ENCODE measurements at regions not wholly inside any gene's neighbourhood (a gene's known extent, or its start where the extent isn't known, plus 50 kb on each side); places are given as distances from the start of the nearest gene placed in this dataset.

DNA sequence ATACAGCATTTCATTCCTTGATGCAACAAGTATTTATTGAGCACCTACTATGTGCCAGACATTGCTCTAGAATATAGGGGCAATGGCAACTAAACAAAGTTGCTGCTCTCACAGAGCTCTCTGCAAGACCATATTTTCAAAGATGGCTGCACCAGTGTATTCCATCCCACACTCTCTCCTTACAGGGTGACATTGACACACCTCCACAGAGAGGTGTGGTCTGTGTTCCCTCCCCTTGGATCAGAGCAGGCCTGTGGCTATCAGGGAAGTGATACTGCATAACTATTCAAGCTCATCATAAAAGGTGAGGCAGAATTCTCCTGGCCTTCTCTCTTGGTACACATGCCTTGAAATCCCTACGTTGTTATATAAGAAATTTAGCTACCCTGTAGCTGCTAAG, 95.3 kb upstream of the SOD3 start:
- ChIA-PET CTCF (no interaction called here), POLR2A (no interaction called here)
- DNase-seq (ENCODE audit: low read depth): no peak
- Histone ChIP-seq H3K27me3 (ENCODE audit: control insufficient read depth, insufficient read depth, low read length) (no peaks in the 10 kb centered on the region; the same call in none of the 2 replicates), H3K4me3 (ENCODE audit: low read depth, low read length) (no peak overlapping the region), H3K36me3 (ENCODE audit: control insufficient read depth, insufficient read depth, low read length) (no peaks in the 10 kb centered on the region)
- TF ChIP-seq, protein P1, sequence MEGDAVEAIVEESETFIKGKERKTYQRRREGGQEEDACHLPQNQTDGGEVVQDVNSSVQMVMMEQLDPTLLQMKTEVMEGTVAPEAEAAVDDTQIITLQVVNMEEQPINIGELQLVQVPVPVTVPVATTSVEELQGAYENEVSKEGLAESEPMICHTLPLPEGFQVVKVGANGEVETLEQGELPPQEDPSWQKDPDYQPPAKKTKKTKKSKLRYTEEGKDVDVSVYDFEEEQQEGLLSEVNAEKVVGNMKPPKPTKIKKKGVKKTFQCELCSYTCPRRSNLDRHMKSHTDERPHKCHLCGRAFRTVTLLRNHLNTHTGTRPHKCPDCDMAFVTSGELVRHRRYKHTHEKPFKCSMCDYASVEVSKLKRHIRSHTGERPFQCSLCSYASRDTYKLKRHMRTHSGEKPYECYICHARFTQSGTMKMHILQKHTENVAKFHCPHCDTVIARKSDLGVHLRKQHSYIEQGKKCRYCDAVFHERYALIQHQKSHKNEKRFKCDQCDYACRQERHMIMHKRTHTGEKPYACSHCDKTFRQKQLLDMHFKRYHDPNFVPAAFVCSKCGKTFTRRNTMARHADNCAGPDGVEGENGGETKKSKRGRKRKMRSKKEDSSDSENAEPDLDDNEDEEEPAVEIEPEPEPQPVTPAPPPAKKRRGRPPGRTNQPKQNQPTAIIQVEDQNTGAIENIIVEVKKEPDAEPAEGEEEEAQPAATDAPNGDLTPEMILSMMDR (IDR thresholded peaks at IDR 0.05; ENCODE audit: insufficient read depth, low read depth, low read length): no peak

DNA sequence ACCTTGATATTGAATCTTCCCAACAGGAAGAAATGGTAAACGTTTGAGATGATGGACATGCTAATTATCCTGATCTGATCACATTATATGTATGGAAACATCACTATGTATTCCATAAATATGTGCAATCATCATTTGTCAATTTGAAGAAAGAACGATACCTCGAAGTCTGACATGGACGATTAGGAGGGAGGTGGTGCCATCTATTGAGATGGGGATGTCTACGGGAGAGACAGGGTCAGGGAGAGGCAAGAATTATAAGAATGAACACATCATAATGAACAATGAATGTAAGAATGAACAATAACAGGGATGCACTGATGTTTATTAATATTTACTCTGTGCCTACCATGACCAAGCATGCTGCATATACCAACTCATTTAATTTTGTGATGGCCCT, 93.7 kb upstream of the SOD3 start:
- Histone ChIP-seq H3K4me3 (ENCODE audit: low read depth, low read length) (no peak overlapping the region), H3K36me3 (ENCODE audit: control insufficient read depth, insufficient read depth, low read length) (no peaks in the 10 kb centered on the region), H3K27me3 (ENCODE audit: control insufficient read depth, insufficient read depth, low read length) (no peaks in the 10 kb centered on the region; the same call in none of the 2 replicates)
- CTCF ChIA-PET: no interaction called here
- TF ChIP-seq, protein P1 (IDR thresholded peaks at IDR 0.05; ENCODE audit: insufficient read depth, low read depth, low read length): no peak
- POLR2A ChIA-PET: no interaction called here
- no peak for DNase-seq (ENCODE audit: low read depth)

DNA sequence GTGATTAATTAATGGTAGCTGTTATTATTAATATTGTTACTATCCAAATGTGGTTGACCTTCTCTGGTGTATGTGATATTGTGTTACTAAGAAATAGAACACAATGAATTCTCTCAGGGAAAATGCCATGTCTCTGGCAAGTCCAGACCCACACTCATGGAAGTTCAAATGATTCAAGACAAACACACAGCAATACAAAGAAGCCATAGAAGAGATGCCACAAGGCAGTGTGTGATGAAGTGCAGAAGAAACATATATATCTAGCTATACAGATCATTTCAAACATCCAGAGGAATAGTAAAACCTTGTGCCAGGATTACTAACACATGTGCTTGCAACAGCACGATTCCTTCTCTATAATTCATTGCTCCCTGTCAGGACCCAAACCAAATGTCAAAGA, 93.1 kb upstream of the SOD3 start:
- Histone ChIP-seq H3K36me3 (ENCODE audit: control insufficient read depth, insufficient read depth, low read length) (no peaks in the 10 kb centered on the region), H3K27me3 (ENCODE audit: control insufficient read depth, insufficient read depth, low read length) (no peaks in the 10 kb centered on the region; the same call in none of the 2 replicates), H3K4me3 (ENCODE audit: low read depth, low read length) (no peak overlapping the region)
- ChIA-PET POLR2A (no interaction called here), CTCF (no interaction called here)
- no peak for DNase-seq (ENCODE audit: low read depth)
- TF ChIP-seq, protein P1 (IDR thresholded peaks at IDR 0.05; ENCODE audit: insufficient read depth, low read depth, low read length): no peak

DNA sequence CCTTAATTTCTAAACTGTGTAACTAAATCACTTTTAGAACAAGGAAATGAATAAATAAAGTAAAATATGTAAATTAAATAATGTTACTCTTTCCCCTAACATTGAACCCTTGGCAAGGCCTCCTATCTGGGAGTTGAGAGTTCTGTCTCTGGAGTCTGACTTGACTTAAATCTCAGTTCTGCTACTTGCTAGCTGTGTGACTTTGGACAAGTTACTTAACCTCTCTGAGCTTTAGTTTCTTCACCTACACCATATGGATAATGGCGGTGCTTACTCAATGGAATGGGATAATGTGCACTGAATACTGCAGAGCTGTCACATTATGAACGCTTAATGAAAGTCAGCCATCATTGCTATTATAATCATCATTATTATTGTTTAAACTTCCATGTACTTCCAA, 92.1 kb upstream of the SOD3 start:
- ChIA-PET CTCF (no interaction called here), POLR2A (no interaction called here)
- Histone ChIP-seq H3K36me3 (ENCODE audit: control insufficient read depth, insufficient read depth, low read length) (no peaks in the 10 kb centered on the region), H3K27me3 (ENCODE audit: control insufficient read depth, insufficient read depth, low read length) (no peaks in the 10 kb centered on the region; the same call in none of the 2 replicates), H3K4me3 (ENCODE audit: low read depth, low read length) (no peak overlapping the region)
- DNase-seq (ENCODE audit: low read depth): no peak
- TF ChIP-seq, protein P1 (IDR thresholded peaks at IDR 0.05; ENCODE audit: insufficient read depth, low read depth, low read length): no peak

DNA sequence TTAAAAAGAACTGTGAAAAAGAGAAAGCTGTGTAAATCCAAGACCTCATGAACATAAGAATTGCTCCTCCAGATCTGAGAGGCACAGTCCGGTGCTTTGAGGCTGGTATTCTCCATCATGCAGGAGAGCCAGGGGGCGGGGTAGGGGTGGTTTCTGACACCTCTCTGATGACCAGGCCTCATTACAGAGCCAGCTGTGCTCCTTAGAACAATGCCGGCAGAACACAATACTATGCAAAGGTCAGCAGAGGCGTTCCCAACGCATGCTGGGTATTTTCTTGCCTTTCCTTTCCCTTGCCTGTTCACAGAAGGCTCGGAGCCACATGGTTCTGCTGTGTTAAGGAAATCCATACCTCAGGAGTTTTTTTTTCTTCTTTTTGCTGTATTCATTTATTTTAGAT, 91.2 kb upstream of the SOD3 start:
- no peaks in the 10 kb centered on the region; the same call in none of the 2 replicates for H3K27me3 ChIP-seq (ENCODE audit: control insufficient read depth, insufficient read depth, low read length)
- no peak for DNase-seq (ENCODE audit: low read depth)
- no peaks in the 10 kb centered on the region for H3K36me3 ChIP-seq (ENCODE audit: control insufficient read depth, insufficient read depth, low read length)
- ChIA-PET POLR2A (no interaction called here), CTCF (no interaction called here)
- TF ChIP-seq, protein P1 (IDR thresholded peaks at IDR 0.05; ENCODE audit: insufficient read depth, low read depth, low read length): no peak
- no peak overlapping the region for H3K4me3 ChIP-seq (ENCODE audit: low read depth, low read length)

All from BJ (cell line).